GM18873 (cell line): ENCODE measurements at regions not wholly inside any gene's neighbourhood (a gene's known extent, or its start where the extent isn't known, plus 50 kb on each side); places are given as distances from the start of the nearest gene placed in this dataset.

Experiments
- ATAC-seq: cut with Tn5 transposase; IDR thresholded peaks from one replicate; pipeline ENCODE4 v1.9.1; 2021; ENCODE audit warnings: mild to moderate bottlenecking, moderate library complexity, moderate number of reproducible peaks; ENCODE audit not compliant: unreplicated experiment, low FRiP score

DNA sequence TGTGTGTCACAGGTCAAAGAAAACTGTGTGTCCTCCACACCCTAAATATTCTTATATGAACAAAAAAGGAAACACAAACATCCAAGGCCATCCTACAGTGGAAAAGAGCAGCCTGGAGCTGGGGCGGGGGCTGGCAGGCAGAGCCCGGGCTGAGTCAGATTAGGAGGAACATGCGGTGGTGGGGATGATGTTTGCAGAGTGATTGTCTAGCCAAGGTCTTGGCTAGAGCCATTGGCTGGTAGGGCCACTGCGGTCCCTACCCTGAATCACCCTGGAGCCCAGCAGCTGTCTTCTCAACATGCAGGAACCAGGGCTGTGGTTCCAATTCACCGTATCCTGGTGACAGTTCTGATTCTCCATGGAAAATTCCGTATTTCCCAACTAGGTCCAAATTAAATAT, 439.5 kb downstream of the FGF9 start:
- ATAC-seq, result no peak

DNA sequence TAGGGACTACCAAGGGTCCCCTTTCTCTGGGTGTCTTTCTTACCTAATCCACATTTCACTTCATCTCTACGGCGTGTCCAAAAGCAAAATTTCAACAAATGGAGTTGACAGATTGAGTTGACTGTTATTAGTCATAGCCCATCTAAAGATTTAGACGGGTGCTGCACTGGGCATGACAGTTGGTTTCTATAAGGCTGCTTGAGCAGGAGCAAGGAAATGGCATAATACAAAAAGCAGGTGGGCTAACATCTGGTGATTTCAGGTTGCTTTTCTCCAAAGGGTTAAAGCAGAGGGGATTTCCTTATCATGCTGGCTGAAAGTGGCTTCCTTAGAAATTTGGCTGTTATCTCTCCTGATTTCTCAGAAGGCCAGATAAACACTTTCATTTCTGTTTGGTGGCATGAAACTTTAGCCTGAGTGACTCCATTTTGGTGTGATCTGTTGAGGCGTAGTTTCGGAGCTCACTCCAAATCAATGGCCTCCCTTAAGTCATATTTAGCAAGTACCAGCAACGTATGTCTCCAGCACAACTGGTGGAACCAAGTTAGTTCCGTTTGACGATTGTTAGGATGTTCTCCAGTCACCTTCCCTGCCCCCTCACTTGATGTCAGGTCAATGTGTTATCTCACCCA, 440.4 kb downstream of the FGF9 start:
- no peak for ATAC-seq

DNA sequence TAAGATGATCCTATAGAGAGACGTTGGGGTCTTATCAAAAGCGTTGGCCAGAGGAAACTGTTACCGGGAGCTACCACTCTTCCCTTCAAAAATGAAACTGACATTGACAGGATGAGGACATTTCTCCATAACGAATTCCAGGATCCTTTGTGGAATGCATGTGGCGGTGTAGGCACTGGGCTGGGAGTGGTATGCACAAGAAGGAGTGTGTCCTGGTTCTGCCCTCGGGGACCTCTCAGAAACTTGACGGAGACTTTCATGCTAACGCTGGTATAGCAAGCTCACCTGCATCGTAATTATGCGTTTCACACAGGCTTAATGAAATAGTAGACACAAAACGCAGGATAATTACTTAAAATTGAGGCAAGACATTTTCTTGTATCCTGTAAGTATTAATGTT, 441.1 kb downstream of the FGF9 start:
- no peak for ATAC-seq

DNA sequence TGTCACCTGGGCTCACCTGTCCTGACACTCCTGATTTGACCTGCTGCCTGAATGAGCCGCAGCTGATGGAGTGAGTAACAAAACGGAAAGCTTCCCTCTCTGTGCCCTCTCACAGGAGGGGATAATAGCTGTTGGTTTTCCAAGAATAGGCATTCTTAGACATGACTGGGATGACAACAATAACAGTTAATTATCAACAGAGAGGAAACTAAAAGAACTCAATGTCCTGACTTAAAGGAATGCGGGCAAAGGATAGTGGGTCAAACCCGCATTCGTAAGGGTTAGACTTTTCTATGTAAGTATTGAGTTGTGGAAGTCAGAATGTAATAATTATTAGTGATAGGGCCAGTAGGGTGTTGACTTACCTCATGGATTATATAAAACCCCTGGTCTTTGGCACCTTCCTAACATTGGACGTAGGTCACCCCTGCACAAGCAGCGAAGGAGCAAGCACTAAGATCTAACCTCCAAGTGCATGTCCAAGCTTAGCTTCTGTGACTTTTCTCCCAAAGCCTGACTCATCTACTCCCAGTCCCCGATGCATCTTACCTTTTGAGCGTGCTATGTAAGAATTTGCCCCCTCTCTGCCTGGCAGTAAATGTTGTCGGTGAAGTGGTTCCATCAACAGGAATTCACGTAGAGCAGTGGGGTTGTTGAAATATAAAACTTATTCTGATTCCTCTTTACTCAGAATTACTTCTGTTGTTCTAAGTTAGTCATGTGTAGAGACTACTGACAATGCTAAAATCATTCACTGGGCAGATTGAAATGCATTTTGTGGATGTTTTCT, 442.3 kb downstream of the FGF9 start:
- no peak for ATAC-seq

DNA sequence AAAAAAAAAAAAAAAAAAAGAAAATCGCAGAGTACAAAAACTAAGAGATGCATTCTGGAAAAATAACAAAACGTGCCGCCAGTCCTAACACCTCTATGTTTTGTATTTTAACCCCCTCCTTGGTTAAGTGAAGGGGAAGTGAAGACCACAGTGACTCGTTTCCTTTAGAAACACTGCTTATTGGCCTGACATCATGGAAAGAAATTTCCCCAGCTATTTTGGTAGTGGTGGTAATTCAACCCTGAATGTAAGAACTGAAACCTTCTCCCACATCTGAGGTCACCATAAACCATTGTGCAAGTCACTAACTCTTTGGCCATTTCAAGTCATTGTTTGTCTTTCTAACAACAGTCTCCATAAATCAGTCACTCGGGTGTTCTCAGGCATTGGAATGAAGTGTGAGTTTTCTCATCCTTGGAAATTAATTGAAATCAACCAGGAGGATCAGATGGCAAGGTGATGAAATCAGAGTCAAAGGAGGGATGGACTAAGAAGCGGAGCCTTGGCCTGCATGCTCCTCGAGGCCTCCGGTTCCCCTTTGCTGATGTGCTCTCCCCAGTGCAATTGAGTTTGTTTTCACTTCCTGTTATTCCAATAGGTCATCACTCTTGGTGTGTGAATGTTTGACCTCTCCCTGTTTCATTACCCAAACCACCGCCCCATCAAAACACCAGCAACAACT, 443.9 kb downstream of the FGF9 start:
- ATAC-seq, result peak; percentile 85

DNA sequence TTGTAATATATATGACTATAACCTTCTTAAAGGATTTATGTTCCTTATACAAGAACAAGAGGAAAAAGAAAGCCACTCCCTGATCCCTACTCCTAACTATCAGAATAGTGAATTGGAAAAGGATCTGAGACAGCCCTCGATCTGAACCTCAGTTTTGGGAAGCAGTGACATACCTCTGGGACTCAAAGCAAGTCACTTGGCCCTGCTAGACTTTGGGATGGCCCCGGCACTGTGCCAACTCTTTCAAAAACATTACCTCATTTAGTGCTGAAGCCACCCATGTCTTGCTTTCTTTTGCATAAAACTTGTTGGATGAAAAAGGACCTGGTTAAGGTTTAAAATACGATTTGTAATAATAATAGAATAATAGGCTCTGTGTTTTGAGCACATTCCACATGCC, 447.3 kb downstream of the FGF9 start:
- ATAC-seq, result no peak

DNA sequence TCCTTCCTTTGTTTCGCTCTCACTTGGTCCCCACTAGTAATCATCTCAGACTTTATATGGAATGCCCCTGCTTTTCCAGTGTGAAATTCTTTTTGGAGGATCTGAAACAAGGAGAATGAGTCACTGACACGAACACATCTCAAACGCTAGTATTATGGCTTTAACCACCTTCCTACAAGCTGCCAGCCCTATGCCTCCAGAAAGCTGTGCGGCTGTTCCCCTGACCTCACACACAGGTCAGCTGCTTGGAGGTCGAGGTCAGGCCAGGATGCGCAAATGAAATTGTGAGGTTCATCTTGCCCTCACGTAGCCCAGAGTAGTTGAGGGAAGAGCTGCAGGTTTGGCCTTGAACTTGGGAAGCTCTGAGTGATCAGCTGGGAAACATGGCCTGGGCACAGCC, 449.8 kb downstream of the FGF9 start:
- ATAC-seq, result no peak

DNA sequence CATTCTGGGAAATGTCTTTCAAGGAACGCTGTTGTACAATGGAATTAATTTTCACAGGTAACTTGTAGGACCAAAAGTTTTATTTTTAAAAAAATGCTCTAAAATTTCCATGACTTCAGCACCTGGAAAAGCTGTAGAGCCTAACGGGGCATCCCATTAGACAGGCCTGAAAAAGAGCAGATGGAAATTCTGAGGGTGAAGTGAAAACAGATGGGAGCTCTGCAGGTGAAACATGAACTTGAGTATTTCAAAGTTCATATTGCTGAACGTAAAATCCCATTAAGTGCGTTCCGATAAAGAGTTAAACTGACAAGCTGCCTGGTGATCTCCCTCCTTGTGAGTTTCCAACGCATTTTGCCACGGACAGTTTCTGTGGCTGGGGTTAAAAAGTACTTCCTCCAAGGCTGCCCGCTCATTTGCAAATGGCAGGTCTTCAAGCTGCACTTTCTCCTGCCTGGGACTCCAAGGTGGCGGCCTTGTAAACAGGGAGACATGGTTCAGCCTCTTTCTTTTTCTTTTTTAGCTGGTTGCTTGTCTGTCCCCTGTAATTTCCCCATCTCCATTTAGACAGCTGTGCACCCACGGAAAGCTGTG, 450.4 kb downstream of the FGF9 start:
- no peak for ATAC-seq

DNA sequence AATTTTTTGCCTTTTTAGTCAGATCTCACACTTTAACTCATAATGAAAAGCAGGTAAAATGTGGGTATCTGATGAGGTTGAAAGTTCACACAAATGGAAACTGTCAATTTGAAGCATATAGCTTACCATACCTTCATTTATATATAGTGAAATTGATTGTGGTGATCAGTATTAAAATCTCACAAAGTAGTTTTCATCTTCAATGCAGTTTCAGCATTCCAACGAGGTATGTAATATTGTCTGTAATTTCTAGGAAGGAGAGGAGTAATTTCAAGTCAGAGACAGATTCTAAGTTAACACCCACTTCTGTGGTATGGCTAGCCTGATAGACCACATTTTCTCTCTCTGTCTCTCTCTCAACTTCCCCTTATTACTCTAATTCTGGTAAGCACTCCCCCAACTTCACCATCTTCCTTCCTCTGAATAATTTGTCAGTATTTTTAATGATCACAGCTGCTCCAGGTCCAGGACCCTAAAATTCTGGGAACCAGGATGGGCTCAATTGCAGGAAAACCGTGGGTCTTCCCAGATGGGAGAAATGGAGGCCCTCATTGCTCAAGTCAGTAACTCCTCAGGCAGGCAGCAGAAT, 455.7 kb downstream of the FGF9 start:
- peak; percentile 97 for ATAC-seq

DNA sequence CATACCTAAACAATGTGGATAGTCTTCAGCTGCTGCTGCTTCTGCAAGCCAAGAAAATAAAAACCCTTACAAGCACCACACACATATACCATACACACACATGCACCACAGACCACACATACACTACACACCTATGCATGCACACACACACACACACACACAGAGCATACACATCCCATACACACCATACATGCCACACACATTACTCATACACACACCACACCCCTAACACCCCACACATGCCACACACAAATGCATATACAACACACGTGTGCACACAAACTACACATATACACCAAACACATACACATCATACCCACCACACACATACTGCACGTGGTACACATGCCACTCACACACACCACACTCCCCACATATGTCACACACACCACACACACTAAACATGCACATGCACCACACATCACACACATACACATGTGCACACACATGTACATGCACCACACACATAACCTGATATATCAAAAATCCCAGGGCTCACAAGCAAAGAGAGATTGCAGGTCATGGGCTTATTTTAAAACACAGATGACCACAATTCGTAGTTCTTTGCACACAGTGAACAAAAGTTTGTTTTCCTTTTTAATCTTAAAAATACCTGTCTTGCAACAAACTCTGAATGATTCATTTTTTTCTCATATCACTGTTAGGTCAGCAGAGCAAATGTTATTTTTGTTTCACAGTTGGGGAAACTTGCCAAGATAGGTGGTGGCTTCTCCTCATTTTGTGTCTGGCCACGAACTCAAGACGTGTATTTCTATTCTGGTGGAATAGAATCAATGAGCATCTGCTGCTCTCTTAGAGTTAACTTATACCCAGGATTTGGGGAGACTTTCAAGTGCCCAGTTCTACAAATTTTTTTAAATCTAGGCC, 456.6 kb downstream of the FGF9 start:
- ATAC-seq, result no peak

DNA sequence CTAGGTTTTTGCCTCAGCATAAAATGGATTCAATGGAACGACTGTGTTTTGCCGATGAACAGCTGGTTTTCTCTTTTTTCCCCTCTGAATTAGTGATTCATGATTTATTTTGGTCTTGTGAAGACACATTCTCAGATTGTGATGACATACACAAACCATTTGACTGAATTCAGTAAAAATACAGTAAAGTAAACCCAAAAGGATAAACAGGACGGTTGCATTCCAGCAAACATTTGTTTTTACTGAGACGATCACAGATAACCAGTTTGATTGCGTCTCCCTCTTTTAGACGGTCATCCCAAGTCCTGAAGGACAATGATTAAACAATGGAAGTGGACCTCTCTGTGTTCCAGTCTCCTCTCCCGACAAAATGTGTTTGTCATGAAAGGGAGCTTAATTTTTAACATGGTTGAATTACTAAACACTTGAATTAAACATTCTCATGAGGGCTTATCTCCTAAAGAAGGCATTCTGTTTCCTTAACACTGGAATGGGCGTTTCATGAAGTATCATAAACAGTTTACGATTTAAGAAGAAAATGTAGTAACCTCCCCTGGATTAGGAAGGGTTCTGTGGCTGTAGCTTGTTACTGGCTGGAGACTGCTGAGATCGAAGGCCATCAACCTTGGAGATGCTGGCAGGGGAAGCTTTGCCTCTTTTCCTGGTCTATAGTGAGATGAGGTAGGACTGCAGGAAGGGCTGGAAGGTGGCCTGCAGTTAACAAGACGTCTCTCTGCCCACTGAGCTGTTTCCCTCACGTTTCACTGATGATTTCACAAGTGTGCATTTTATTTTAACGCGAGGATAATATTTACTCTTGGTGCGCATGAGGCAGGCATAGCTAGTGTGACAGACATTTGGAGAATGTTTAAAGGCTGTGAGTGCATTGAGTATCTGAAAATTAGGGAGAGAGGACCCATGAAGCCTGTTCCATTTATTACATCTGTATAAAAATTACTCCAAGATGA, 457.9 kb downstream of the FGF9 start:
- no peak for ATAC-seq

DNA sequence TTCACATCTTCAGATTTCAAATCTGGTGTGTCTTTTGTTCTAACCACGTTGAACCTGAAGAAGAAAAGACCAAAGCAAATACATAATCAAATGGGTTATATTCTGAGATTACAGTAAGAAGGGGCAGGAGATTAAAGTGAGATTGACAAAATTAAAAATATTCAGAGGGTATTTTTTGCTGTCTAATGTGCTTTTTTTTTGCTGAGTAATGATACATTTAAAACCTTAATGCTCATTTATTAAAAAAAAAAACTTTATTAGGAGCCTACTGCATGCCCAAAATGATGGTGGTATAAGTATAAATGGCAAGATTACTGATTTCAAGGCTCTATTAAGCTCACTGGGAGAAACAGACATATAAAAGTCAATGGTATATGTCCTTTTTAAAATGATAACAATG, 459.4 kb downstream of the FGF9 start:
- ATAC-seq, result no peak

DNA sequence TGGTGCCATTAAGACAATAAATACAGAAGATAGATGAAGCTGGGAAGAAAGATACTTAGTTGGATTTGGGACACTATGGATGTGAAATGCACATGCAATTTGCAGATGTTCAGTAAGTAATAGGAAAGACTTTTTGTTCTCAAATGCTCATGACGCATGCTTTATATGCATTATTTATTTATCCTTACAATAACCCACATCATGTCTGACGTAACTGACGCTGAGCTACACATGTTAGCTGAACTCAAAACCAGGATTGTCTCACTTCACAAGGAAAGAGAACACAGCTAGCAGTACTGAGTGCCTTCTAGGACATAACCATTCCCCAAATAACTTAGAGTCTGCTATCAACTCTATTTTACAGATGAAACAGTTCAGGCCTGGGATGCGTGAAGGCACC, 463.4 kb downstream of the FGF9 start:
- ATAC-seq, result no peak

DNA sequence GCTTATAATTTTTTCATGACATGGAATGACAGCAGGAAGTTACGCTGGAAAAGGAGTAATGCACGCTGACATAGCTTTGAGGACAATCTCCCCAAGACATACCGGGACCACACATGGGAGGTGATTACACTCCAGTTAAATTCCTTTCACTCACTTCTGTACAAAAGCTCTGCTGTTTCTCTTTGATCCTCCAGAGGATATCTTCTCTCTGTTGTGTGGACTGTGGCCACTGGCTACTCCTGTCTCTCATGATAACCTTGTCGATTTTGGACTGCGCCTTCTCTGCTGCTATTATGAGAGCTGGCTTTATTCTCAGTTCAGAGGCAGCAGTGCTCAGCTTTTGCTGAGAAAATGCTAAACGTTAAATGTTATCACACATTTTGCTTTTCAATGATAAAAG, 464.6 kb downstream of the FGF9 start:
- ATAC-seq, result no peak

DNA sequence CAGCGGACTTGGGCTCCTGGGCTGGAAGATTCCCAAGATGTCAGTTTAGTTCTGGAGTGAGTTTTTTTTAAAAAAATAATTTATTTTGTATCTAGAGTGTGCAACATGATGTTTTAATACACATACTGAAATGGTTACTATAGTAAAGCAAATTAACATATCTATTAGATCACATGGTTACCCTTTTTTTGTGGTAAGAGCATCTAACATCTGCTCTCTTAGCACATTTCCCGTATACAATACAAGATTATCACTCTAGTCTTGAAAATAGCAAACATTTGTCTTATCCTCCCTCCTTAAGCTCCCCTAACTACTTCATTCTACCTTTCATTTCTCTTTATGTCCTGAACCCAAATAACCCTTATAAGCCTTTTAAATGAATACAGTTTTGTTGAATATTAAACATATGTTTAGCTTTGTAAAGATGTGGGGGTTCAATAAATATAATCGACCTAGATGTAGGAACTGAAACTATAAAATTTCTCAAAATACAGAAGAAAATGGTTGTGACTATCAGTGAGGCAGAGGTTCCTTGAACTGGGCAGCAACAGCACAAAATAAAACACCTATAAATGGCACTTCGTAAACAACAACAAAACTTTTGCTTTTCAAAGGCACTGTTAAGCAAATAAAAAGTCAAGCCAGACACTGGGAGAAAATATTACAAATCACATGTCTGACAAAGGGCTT, 466.6 kb downstream of the FGF9 start:
- no peak for ATAC-seq

DNA sequence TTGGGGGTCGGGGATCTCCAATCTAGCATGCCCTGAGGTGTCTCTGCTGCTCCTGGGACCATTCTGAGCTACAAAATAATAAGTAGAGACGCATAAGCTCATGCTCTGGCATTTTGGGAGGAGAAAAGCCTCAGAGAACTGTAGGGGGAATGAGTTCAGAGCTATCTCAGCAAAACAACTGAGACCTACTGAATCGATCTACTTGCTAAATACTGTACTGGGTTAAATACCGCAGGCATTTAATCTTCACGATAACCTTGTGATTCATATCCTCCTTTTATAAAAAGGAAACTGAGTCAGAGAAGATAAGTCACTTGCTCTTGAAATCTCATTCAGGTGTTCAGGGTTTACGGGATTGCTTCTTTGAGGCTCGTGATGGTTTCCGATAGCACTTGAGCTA, 468.1 kb downstream of the FGF9 start:
- ATAC-seq, result no peak

DNA sequence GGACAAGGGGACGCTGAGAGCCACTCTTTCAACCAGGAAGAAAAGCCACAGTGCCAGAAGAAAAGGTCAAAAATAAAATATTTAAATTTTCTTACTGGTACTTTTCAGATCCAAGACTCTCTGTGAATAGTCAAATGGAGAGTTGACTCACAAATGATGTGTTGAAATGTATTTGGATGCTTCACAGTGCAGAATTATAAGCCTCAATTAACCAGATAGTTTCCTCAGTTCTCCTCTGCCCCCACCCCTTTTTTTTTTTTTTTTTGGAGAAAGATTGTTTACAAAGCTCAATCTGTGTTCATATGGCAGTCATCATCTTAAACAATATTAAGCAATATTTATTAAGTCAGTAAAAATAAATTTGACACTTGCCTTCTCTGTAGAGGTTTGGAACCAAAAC, 470.8 kb downstream of the FGF9 start:
- ATAC-seq, result no peak

DNA sequence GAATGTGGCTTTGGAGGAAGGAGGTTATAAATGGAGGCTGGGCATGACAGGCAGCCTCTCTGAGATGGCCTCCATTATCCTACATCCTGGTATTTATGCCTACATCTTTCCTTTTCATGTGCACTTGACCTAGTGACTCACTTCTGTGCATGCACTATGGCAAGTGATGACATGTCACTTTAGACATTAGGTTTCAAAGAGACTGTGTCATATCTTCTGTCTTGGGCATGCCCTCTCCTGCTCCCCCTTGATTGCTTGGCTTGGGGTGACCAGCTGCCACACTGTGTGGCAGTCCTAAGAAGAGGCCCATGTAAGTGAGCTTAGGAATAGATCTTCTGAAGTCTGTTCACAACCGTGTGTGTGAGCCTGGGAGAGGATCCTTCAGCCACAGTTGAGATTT, 472.8 kb downstream of the FGF9 start:
- ATAC-seq, result no peak
